Adrenal gland (tissue), 5 donors: ENCODE measurements at regions not wholly inside any gene's neighbourhood (a gene's known extent, or its start where the extent isn't known, plus 50 kb on each side); places are given as distances from the start of the nearest gene placed in this dataset.

Experiments used
- POLR2A ChIP-seq, 2 donors: fragments of 450-650 bp; IDR thresholded peaks; one replicate each; pipeline ENCODE4 v1.6.1; 2017; ENCODE audit warnings: antibody characterized with exemption in 2 of 2, mild to moderate bottlenecking in 2 of 2, moderate library complexity in 1 of 2
- TF ChIP-seq, protein P1 (sequence below), 6 experiments: fragments of 450-650 bp in 4 of 6; fragments of 200-600 bp in 2 of 6; sonication (generic) in 1 of 6; IDR thresholded peaks; 1 replicate in 5 of 6; 2 replicates in 1 of 6; pipeline versions ENCODE4 v1.5.1 to v1.8.0; 2016 to 2021; ENCODE audit warnings: antibody characterized with exemption in 6 of 6, mild to moderate bottlenecking in 2 of 6, moderate library complexity in 1 of 6
- donor health status: DM: no; HTN: no; CAD: no.

DNA sequence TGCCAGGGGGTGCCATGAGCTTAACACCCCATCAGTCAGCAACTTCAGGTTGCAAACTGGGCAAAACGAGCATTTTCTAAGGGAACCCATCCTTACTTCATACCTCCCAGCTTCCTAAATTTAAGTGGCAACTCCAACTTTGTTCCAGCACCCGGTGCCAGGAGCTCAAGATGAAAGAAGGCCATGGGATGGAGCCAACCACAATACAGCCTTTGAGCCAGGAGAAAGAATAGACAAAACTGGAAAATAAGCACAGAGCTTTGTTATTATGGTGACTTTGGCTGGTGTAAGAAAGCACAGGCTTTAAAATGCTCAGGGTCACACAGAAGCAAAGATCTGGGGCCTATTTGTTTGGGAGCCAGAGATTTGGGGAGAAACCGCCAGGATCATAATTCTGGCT is 388.7 kb upstream of the MGMT start:
- TF ChIP-seq, protein P1, sequence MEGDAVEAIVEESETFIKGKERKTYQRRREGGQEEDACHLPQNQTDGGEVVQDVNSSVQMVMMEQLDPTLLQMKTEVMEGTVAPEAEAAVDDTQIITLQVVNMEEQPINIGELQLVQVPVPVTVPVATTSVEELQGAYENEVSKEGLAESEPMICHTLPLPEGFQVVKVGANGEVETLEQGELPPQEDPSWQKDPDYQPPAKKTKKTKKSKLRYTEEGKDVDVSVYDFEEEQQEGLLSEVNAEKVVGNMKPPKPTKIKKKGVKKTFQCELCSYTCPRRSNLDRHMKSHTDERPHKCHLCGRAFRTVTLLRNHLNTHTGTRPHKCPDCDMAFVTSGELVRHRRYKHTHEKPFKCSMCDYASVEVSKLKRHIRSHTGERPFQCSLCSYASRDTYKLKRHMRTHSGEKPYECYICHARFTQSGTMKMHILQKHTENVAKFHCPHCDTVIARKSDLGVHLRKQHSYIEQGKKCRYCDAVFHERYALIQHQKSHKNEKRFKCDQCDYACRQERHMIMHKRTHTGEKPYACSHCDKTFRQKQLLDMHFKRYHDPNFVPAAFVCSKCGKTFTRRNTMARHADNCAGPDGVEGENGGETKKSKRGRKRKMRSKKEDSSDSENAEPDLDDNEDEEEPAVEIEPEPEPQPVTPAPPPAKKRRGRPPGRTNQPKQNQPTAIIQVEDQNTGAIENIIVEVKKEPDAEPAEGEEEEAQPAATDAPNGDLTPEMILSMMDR (IDR thresholded peaks at IDR 0.05), result no peak
- TF ChIP-seq POLR2A (IDR thresholded peaks at IDR 0.05), result no peak
